Lower leg skin (tissue), 3 donors: ENCODE measurements at regions not wholly inside any gene's neighbourhood (a gene's known extent, or its start where the extent isn't known, plus 50 kb on each side); places are given as distances from the start of the nearest gene placed in this dataset.

Source experiments
- CTCF ChIP-seq, 3 donors: fragments of 450-650 bp; IDR thresholded peaks; one replicate each; pipeline ENCODE4 v1.5.1; 2016; ENCODE audit warnings: antibody characterized with exemption in 3 of 3, mild to moderate bottlenecking in 3 of 3, moderate library complexity in 2 of 3
- POLR2A ChIP-seq, 2 donors: fragments of 450-650 bp; IDR thresholded peaks; one replicate each; pipeline ENCODE4 v1.6.1; 2016 to 2017; ENCODE audit warnings: antibody characterized with exemption in 2 of 2, mild to moderate bottlenecking in 1 of 2, moderate library complexity in 1 of 2

- TF ChIP-seq POLR2A (IDR thresholded peaks at IDR 0.05): no peak
- no peak for TF ChIP-seq CTCF (IDR thresholded peaks at IDR 0.05)
These were observed 336.0 kb downstream of the RFPL4B start for GRCh38 chr6:112683106-112683505.
